ENCODE measurements at regions not wholly inside any gene's neighbourhood (a gene's known extent, or its start where the extent isn't known, plus 50 kb on each side); places are given as distances from the start of the nearest gene placed in this dataset.

GRCh38 chr12:62163368-62163767, 96.8 kb upstream of the USP15 start:
- TF ChIP-seq CTCF (conservative IDR thresholded peaks at IDR 0.05) (no peak), ZFX (IDR thresholded peaks at IDR 0.05) (no peak)
